GM12892 (cell line): ENCODE measurements at regions not wholly inside any gene's neighbourhood (a gene's known extent, or its start where the extent isn't known, plus 50 kb on each side); places are given as distances from the start of the nearest gene placed in this dataset.

Source experiments
- POLR2A ChIP-seq: IDR thresholded peaks from 2 replicates; pipeline ENCODE4 v1.6.1; 2011; ENCODE audit warnings: low read depth, low read length, control low read depth
- POLR2AphosphoS5 ChIP-seq: IDR thresholded peaks from 2 replicates; pipeline ENCODE4 v1.6.1; 2011; ENCODE audit warnings: low read depth, low read length, control low read depth

GRCh38 chr12:58818546-58818945 is 101.8 kb downstream of the LRIG3 start:
- TF ChIP-seq POLR2AphosphoS5 (no peak), POLR2A (no peak)
